ENCODE measurements at regions not wholly inside any gene's neighbourhood (a gene's known extent, or its start where the extent isn't known, plus 50 kb on each side); places are given as distances from the start of the nearest gene placed in this dataset.

- no peaks in the 10 kb centered on the region for H3K9me3 ChIP-seq (replicated peaks)
- DNase-seq = no peak
- H3K4me1 ChIP-seq = no peaks in the 10 kb centered on the region
- no peaks in the 10 kb centered on the region for H3K27me3 ChIP-seq (ENCODE audit: low read depth)
- no peaks in the 10 kb centered on the region for H3K36me3 ChIP-seq
- no peak overlapping the region for H3K27ac ChIP-seq (replicated peaks)
- intact Hi-C loops (cut with micrococcal nuclease) = no loop called here
- peak overlapping the region; percentile 33 for H3K4me3 ChIP-seq
- no peak for TF ChIP-seq CTCF (IDR thresholded peaks at IDR 0.05; ENCODE audit: borderline replicate concordance)
These were observed 83.3 kb downstream of the RND3 start for GRCh38 chr2:150404147-150404546.

- TF ChIP-seq CTCF (IDR thresholded peaks at IDR 0.05; ENCODE audit: borderline replicate concordance) = no peak
- no peak overlapping the region for H3K27ac ChIP-seq (replicated peaks)
- H3K27me3 ChIP-seq (ENCODE audit: low read depth) = no peaks in the 10 kb centered on the region
- no peak for DNase-seq
- intact Hi-C loops (cut with micrococcal nuclease) = no loop called here
- H3K9me3 ChIP-seq (replicated peaks) = no peaks in the 10 kb centered on the region
- peak overlapping the region; percentile 33 for H3K4me3 ChIP-seq
- H3K36me3 ChIP-seq = no peaks in the 10 kb centered on the region
- no peaks in the 10 kb centered on the region for H3K4me1 ChIP-seq
These were observed 84.0 kb downstream of the RND3 start for GRCh38 chr2:150403457-150403856.

GRCh38 chr2:150402953-150403352 lies 84.5 kb downstream of the RND3 start:
- Histone ChIP-seq H3K9me3 (replicated peaks) (no peaks in the 10 kb centered on the region), H3K27ac (replicated peaks) (no peak overlapping the region), H3K4me3 (peak overlapping the region; percentile 33), H3K4me1 (no peaks in the 10 kb centered on the region), H3K36me3 (no peaks in the 10 kb centered on the region), H3K27me3 (ENCODE audit: low read depth) (no peaks in the 10 kb centered on the region)
- no peak for DNase-seq
- intact Hi-C loops (cut with micrococcal nuclease) = no loop called here
- TF ChIP-seq CTCF (IDR thresholded peaks at IDR 0.05; ENCODE audit: borderline replicate concordance) = no peak

- H3K36me3 ChIP-seq = no peaks in the 10 kb centered on the region
- H3K27me3 ChIP-seq (ENCODE audit: low read depth) = no peaks in the 10 kb centered on the region
- DNase-seq = no peak
- intact Hi-C loops (cut with micrococcal nuclease) = no loop called here
- H3K4me3 ChIP-seq = no peak overlapping the region
- no peak for TF ChIP-seq CTCF (IDR thresholded peaks at IDR 0.05; ENCODE audit: borderline replicate concordance)
- H3K27ac ChIP-seq (replicated peaks) = no peak overlapping the region
- no peaks in the 10 kb centered on the region for H3K9me3 ChIP-seq (replicated peaks)
- no peaks in the 10 kb centered on the region for H3K4me1 ChIP-seq
These were observed 86.6 kb downstream of the RND3 start for GRCh38 chr2:150400849-150401248.

- H3K27ac ChIP-seq (replicated peaks) = no peak overlapping the region
- DNase-seq = no peak
- H3K4me3 ChIP-seq = no peak overlapping the region
- TF ChIP-seq CTCF (IDR thresholded peaks at IDR 0.05; ENCODE audit: borderline replicate concordance) = no peak
- no peaks in the 10 kb centered on the region for H3K9me3 ChIP-seq (replicated peaks)
- intact Hi-C loops (cut with micrococcal nuclease) = no loop called here
- no peaks in the 10 kb centered on the region for H3K27me3 ChIP-seq (ENCODE audit: low read depth)
- no peaks in the 10 kb centered on the region for H3K36me3 ChIP-seq
- H3K4me1 ChIP-seq = no peaks in the 10 kb centered on the region
These were observed 94.9 kb downstream of the RND3 start for GRCh38 chr2:150392614-150393013.

GRCh38 chr2:150391779-150392178 lies 95.7 kb downstream of the RND3 start:
- no peak overlapping the region for H3K4me3 ChIP-seq
- TF ChIP-seq CTCF (IDR thresholded peaks at IDR 0.05; ENCODE audit: borderline replicate concordance) = no peak
- H3K27me3 ChIP-seq (ENCODE audit: low read depth) = no peaks in the 10 kb centered on the region
- no peaks in the 10 kb centered on the region for H3K36me3 ChIP-seq
- no peaks in the 10 kb centered on the region for H3K9me3 ChIP-seq (replicated peaks)
- H3K4me1 ChIP-seq = no peaks in the 10 kb centered on the region
- H3K27ac ChIP-seq (replicated peaks) = no peak overlapping the region
- DNase-seq = no peak
- intact Hi-C loops (cut with micrococcal nuclease) = no loop called here
